Loucy (cell line): ENCODE measurements at regions not wholly inside any gene's neighbourhood (a gene's known extent, or its start where the extent isn't known, plus 50 kb on each side); places are given as distances from the start of the nearest gene placed in this dataset.

Source experiments
- EZH2phosphoT487 ChIP-seq: fragments of 200-600 bp; IDR thresholded peaks from 2 replicates; pipeline ENCODE4 v1.6.1; 2018; ENCODE audit warnings: antibody characterized with exemption, mild to moderate bottlenecking, moderate library complexity, borderline replicate concordance
- TF ChIP-seq, protein P1 (sequence below): fragments of 200-600 bp; sonication (generic); conservative IDR thresholded peaks from 2 replicates; pipeline ENCODE4 v1.5.1; 2014; ENCODE audit warnings: mild to moderate bottlenecking, antibody characterized with exemption, low read length

GRCh38 chr5:110115503-110115902 is 425.8 kb downstream of the MAN2A1 start:
- TF ChIP-seq, protein P1, sequence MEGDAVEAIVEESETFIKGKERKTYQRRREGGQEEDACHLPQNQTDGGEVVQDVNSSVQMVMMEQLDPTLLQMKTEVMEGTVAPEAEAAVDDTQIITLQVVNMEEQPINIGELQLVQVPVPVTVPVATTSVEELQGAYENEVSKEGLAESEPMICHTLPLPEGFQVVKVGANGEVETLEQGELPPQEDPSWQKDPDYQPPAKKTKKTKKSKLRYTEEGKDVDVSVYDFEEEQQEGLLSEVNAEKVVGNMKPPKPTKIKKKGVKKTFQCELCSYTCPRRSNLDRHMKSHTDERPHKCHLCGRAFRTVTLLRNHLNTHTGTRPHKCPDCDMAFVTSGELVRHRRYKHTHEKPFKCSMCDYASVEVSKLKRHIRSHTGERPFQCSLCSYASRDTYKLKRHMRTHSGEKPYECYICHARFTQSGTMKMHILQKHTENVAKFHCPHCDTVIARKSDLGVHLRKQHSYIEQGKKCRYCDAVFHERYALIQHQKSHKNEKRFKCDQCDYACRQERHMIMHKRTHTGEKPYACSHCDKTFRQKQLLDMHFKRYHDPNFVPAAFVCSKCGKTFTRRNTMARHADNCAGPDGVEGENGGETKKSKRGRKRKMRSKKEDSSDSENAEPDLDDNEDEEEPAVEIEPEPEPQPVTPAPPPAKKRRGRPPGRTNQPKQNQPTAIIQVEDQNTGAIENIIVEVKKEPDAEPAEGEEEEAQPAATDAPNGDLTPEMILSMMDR = no peak
- TF ChIP-seq EZH2phosphoT487 = no peak
